ENCODE measurements at regions not wholly inside any gene's neighbourhood (a gene's known extent, or its start where the extent isn't known, plus 50 kb on each side); places are given as distances from the start of the nearest gene placed in this dataset.

GRCh38 chr1:95620076-95620475 is 386.1 kb downstream of the RWDD3 start (continued):
- no peak for TF ChIP-seq SAP30 (IDR thresholded peaks at IDR 0.05; ENCODE audit: insufficient read depth, insufficient replicate concordance, low read length)
- no peak for TF ChIP-seq MAX (IDR thresholded peaks at IDR 0.05)
- no peak for TF ChIP-seq RAD21 (IDR thresholded peaks at IDR 0.05 in 1 of 2, conservative IDR thresholded peaks at IDR 0.05 in 1 of 2; ENCODE audit: low read depth in 2 of 2, low read length in 2 of 2)
- no peak for TF ChIP-seq POLR2A (IDR thresholded peaks at IDR 0.05; ENCODE audit: control extremely low read depth in 1 of 2, low read depth in 2 of 2, low read length in 2 of 2)
- no peak for TF ChIP-seq MAFK (IDR thresholded peaks at IDR 0.05; ENCODE audit: low read depth, low read length)
- no peak for TF ChIP-seq CEBPB (IDR thresholded peaks at IDR 0.05; ENCODE audit: low read depth, low read length)

Data from H1 (cell line).